GM12801 (cell line): ENCODE measurements at regions not wholly inside any gene's neighbourhood (a gene's known extent, or its start where the extent isn't known, plus 50 kb on each side); places are given as distances from the start of the nearest gene placed in this dataset.

Experiments
- TF ChIP-seq, protein P1 (sequence below): IDR thresholded peaks from one replicate; pipeline ENCODE4 v1.5.1; 2011; ENCODE audit warnings: control low read depth; ENCODE audit not compliant: insufficient read length; ENCODE audit errors: extremely low read depth

DNA sequence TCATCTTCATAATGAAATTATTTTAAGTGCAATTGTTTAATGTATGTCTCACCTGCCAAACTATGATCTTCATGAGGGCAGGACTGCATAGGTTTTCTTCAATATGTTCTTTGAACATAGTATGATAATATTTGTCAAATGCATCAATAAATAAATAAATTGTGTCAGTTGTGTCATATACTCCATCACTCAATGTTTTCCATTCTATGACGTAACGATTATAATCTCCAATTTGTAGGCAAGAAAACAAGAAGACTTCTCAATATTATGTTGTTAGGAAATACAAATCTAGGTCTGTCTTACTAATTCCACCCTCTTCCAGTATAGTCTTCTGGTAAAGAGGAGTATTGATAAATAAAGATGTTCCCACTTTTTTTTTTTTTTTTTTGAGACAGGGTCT is 858.1 kb downstream of the MAFB start:
- TF ChIP-seq, protein P1, sequence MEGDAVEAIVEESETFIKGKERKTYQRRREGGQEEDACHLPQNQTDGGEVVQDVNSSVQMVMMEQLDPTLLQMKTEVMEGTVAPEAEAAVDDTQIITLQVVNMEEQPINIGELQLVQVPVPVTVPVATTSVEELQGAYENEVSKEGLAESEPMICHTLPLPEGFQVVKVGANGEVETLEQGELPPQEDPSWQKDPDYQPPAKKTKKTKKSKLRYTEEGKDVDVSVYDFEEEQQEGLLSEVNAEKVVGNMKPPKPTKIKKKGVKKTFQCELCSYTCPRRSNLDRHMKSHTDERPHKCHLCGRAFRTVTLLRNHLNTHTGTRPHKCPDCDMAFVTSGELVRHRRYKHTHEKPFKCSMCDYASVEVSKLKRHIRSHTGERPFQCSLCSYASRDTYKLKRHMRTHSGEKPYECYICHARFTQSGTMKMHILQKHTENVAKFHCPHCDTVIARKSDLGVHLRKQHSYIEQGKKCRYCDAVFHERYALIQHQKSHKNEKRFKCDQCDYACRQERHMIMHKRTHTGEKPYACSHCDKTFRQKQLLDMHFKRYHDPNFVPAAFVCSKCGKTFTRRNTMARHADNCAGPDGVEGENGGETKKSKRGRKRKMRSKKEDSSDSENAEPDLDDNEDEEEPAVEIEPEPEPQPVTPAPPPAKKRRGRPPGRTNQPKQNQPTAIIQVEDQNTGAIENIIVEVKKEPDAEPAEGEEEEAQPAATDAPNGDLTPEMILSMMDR, result no peak

DNA sequence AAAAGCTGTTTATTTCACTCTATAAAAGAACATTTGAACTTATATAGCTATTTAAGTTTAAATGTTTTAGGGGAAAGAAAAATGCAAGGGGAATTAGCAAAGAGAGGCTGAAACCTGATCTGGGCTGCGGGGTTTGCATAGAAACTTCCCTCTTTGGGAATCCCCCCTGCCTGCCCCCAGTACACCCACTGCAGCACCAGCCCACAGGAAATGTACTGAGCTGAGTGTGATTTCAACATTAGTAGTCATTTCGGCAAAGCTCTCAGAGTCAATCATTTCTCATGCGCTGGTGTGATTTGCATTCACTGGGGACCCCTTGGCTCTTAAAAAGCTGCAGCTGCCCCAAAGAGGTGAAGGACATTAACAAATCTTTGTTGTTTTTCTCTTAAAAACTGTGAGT is 859.4 kb downstream of the MAFB start:
- TF ChIP-seq, protein P1, result no peak

DNA sequence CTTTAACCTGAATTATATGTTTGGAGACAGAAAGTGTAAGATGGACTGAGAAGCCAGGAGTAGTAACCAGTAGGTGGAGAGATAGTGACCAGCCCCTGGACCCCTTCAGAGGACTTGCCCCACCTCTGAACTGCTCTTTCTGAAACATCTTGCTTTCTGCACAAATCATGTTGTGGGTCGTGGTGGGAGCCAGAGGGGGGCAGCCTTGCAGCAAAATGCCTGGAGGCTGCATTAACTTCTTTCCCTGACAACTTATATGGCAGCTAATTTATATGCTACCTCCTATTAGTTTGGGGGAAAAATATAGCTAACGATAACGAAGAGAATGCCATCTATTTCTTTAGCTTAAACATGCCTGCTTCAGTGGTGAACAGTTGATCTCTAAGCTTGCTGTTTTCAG is 859.8 kb downstream of the MAFB start:
- TF ChIP-seq, protein P1, result no peak

DNA sequence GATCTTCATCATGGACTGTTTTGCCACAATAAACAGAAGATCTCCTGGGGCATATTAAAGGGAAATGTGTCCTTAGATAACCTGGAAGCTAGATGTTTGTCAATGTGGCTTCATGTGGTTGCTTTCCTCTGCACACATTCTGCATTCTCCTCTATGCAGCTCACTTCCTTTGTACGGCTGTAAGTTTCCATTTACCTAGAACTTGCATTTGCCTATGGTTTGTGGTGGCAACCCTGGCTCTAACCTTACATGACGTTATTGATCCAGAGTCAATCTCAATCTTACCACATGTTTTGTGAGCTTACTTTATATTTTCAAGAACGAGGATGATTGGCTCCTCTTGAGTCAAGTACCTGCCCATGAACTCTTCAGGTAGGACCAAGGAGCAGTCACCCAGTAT is 863.1 kb downstream of the MAFB start:
- TF ChIP-seq, protein P1, result no peak

DNA sequence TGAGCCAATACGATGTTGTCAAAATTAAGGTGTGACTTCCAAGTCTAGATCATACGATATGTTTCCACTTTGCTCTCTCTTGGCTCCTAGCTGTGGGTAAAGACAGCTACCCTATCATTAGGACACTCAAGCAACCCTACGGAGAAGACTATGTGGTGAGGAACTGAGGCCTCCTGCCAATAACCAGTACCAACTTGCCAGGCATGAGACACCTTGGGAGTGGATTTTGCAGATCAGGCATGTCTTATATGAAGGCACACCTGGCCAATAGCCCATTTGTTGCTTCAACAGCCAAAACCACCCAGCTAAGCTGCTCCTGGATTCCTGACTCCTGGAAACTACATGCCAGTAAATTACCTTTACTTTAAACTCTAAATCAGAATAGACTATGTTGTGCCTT is 863.4 kb downstream of the DHX35 start:
- TF ChIP-seq, protein P1, result no peak

DNA sequence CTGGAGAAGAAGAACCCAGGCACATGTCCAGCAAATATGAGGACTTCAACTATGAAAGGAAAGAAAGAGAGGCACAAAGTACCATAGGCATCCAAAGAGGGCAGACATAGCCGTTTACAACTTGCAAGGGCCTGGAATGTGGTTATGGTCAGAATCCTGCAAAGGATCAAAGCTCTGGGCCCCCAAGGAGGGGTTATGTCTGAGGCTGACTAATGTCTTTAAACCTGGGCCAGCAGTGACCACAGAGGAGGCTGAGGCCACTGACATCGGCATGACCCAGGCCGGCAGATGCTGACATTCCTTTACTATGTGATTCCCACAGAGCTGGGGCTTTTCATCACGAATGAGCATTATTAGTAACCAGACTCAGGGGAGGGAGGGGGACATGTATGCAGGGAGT is 861.1 kb downstream of the DHX35 start:
- TF ChIP-seq, protein P1, result no peak

DNA sequence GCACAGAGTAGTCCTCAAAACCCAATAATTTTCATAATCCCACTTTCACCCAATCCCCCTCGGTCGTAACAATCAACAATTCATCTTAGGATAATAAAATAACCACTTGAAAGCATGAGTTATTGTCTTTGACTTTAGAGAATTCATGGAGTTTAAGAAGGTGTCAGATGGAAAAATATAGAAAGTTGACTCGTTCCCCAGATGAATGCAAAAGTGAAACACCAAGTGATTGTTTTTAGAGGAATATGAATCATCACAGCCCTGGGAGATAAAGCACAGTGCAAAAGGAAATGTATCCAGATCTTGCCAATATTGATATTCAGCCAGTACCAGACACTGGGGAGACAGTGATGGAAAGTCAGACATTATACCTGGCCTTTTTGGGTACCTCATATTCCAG is 860.5 kb downstream of the DHX35 start:
- TF ChIP-seq, protein P1, result no peak
